Keratinocyte (primary cell): ENCODE measurements at regions not wholly inside any gene's neighbourhood (a gene's known extent, or its start where the extent isn't known, plus 50 kb on each side); places are given as distances from the start of the nearest gene placed in this dataset.
"Not testable (repeated sequence)": the region's sequence is repeated elsewhere in the genome, so short reads cannot be mapped to it uniquely, and the experiment has no call there.

Experiments used
- DNase-seq: peaks from one replicate; pipeline ENCODE4 v3.0.0-alpha.2; 2011; ENCODE audit warnings: low read depth, missing footprints, low spot score
- FAIRE-seq: peaks from 2 replicates; lab custom pipeline; 2011; peaks lifted over from hg19 to GRCh38; lab: Jason Lieb, UNC
- H2AFZ ChIP-seq: 2 replicates; pipeline ENCODE4 v1.6.0; 2012; ENCODE audit warnings: low read length, control low read depth, inconsistent platforms; ENCODE audit not compliant: control insufficient read depth
- H3K27ac ChIP-seq: 2 replicates; pipeline ENCODE4 v1.5.1; 2011; ENCODE audit warnings: low read length; ENCODE audit not compliant: control insufficient read depth, insufficient read depth
- H3K27me3 ChIP-seq: 3 replicates; pipeline ENCODE4 v1.6.0; 2011; ENCODE audit warnings: low read length; ENCODE audit not compliant: control insufficient read depth, insufficient read depth; ENCODE audit errors: extremely low read depth
- H3K36me3 ChIP-seq, 2 experiments: 2 replicates in 1 of 2; 3 replicates in 1 of 2; pipeline ENCODE4 v1.5.1; 2011; ENCODE audit warnings: low read length in 2 of 2, mild to moderate bottlenecking in 1 of 2; ENCODE audit not compliant: control insufficient read depth in 2 of 2, insufficient read depth in 2 of 2; ENCODE audit errors: extremely low read depth in 1 of 2
- H3K4me1 ChIP-seq: 3 replicates; pipeline ENCODE4 v1.5.1; 2011; ENCODE audit warnings: low read length; ENCODE audit not compliant: control insufficient read depth, insufficient read depth; ENCODE audit errors: extremely low read depth
- H3K4me2 ChIP-seq: 3 replicates; pipeline ENCODE4 v1.6.0; 2011; ENCODE audit warnings: low read depth, low read length; ENCODE audit not compliant: control insufficient read depth, insufficient read depth; ENCODE audit errors: extremely low read depth
- H3K4me3 ChIP-seq, 3 experiments: fragments of 200-600 bp in 1 of 3; sonication (generic) in 1 of 3; 2 replicates in 2 of 3; 3 replicates in 1 of 3; pipeline ENCODE4 v1.5.1; 2011 to 2016; ENCODE audit warnings: low read length in 3 of 3, mild to moderate bottlenecking in 3 of 3, control low read depth in 2 of 3, inconsistent platforms in 1 of 3, low read depth in 1 of 3, mixed read lengths in 1 of 3, mixed run types in 1 of 3, moderate library complexity in 1 of 3; ENCODE audit not compliant: control insufficient read depth in 2 of 3, insufficient read depth in 2 of 3; ENCODE audit errors: extremely low read depth in 1 of 3
- H3K79me2 ChIP-seq: 2 replicates; pipeline ENCODE4 v1.6.0; 2012; ENCODE audit warnings: low read length; ENCODE audit not compliant: control insufficient read depth, insufficient read depth
- H3K9ac ChIP-seq: 3 replicates; pipeline ENCODE4 v1.6.0; 2011; ENCODE audit warnings: low read length; ENCODE audit not compliant: control insufficient read depth, insufficient read depth; ENCODE audit errors: extremely low read depth
- H3K9me1 ChIP-seq: 3 replicates; pipeline ENCODE4 v1.6.0; 2011; ENCODE audit warnings: low read length; ENCODE audit not compliant: control insufficient read depth, insufficient read depth; ENCODE audit errors: extremely low read depth
- H3K9me3 ChIP-seq: 2 replicates; pipeline ENCODE4 v1.5.1; 2012; ENCODE audit warnings: low read depth, low read length; ENCODE audit not compliant: control insufficient read depth
- H4K20me1 ChIP-seq: 3 replicates; pipeline ENCODE4 v1.6.0; 2011; ENCODE audit warnings: low read length; ENCODE audit not compliant: control insufficient read depth, insufficient read depth; ENCODE audit errors: extremely low read depth
- CTCF ChIP-seq, 3 experiments: IDR thresholded peaks in 1 of 3; conservative IDR thresholded peaks in 1 of 3; optimal IDR thresholded peaks in 1 of 3; 2 replicates in 2 of 3; 3 replicates in 1 of 3; pipeline versions ENCODE3 to v1.5.1; 2011; ENCODE audit warnings: low read length in 3 of 3, mild to moderate bottlenecking in 3 of 3, moderate library complexity in 2 of 3, control low read depth in 1 of 3, inconsistent platforms in 1 of 3; ENCODE audit not compliant: insufficient read depth in 2 of 3; ENCODE audit errors: extremely low read depth in 1 of 3
- EZH2 ChIP-seq: IDR thresholded peaks from one replicate; pipeline ENCODE4 v1.6.1; 2012; ENCODE audit warnings: inconsistent platforms, mild to moderate bottlenecking, low read length, moderate library complexity
- dilution Hi-C: fragments of 300-500 bp; cut with MboI; formaldehyde crosslinking; loops from one replicate; pipeline ENCODE4 v1.7.0; 2020; ENCODE audit warnings: low sequenced_read_pairs; ENCODE audit not compliant: extremely low pct_ligation_motif_present

GRCh38 chr6:103719545-103719944 is 1140.2 kb downstream of the HACE1 start:
- FAIRE-seq (no peak), DNase-seq (no peak)
- no peaks in the 10 kb centered on the region for H3K27me3 ChIP-seq
- no peak overlapping the region for H2AFZ ChIP-seq
- no peak overlapping the region for H3K27ac ChIP-seq
- no peak overlapping the region for H3K4me2 ChIP-seq
- no peaks in the 10 kb centered on the region for H3K9me1 ChIP-seq
- no peaks in the 10 kb centered on the region for H3K36me3 ChIP-seq
- dilution Hi-C loops: no loop called here
- H4K20me1 ChIP-seq: no peaks in the 10 kb centered on the region
- no peaks in the 10 kb centered on the region for H3K9me3 ChIP-seq
- no peak overlapping the region for H3K4me3 ChIP-seq
- no peak overlapping the region for H3K9ac ChIP-seq
- TF ChIP-seq CTCF (optimal IDR thresholded peaks at IDR 0.05 in 1 of 3, IDR thresholded peaks at IDR 0.05 in 1 of 3, conservative IDR thresholded peaks at IDR 0.05 in 1 of 3; ENCODE audit: extremely low read depth in 1 of 3, insufficient read depth in 2 of 3, low read length in 3 of 3): no peak
- TF ChIP-seq EZH2: no peak
- no peaks in the 10 kb centered on the region for H3K4me1 ChIP-seq
- no peaks in the 10 kb centered on the region for H3K79me2 ChIP-seq

GRCh38 chr6:103715269-103715668 is 1144.5 kb downstream of the HACE1 start:
- Histone ChIP-seq H3K36me3 (no peaks in the 10 kb centered on the region), H4K20me1 (no peaks in the 10 kb centered on the region), H3K9me3 (no peaks in the 10 kb centered on the region), H3K9me1 (no peaks in the 10 kb centered on the region), H2AFZ (no peak overlapping the region), H3K4me3 (no peak overlapping the region), H3K9ac (no peak overlapping the region), H3K79me2 (no peaks in the 10 kb centered on the region), H3K4me2 (no peak overlapping the region), H3K4me1 (no peaks in the 10 kb centered on the region), H3K27me3 (no peaks in the 10 kb centered on the region), H3K27ac (no peak overlapping the region)
- dilution Hi-C loops: no loop called here
- FAIRE-seq (no peak), DNase-seq (no peak)
- TF ChIP-seq EZH2: no peak
- no peak for TF ChIP-seq CTCF (optimal IDR thresholded peaks at IDR 0.05 in 1 of 3, IDR thresholded peaks at IDR 0.05 in 1 of 3, conservative IDR thresholded peaks at IDR 0.05 in 1 of 3; ENCODE audit: extremely low read depth in 1 of 3, insufficient read depth in 2 of 3, low read length in 3 of 3)

- H3K9me1 ChIP-seq, H3K4me2 ChIP-seq, H3K36me3 ChIP-seq, H3K79me2 ChIP-seq, H3K4me1 ChIP-seq, H3K9me3 ChIP-seq, H3K4me3 ChIP-seq, H2AFZ ChIP-seq, H4K20me1 ChIP-seq, dilution Hi-C loops, H3K27ac ChIP-seq, H3K27me3 ChIP-seq, FAIRE-seq, H3K9ac ChIP-seq, DNase-seq: not testable (repeated sequence)
Measured at GRCh38 chr6:103709236-103709635, 1150.5 kb downstream of the HACE1 start.
